Tibial artery (tissue), 4 donors: ENCODE measurements at regions not wholly inside any gene's neighbourhood (a gene's known extent, or its start where the extent isn't known, plus 50 kb on each side); places are given as distances from the start of the nearest gene placed in this dataset.

Source experiments
- DNase-seq, 2 donors: peaks; one replicate each; pipeline ENCODE4 v3.0.0-alpha.2; 2019
- H3K27ac ChIP-seq, 2 donors: fragments of 200-600 bp; sonication (generic) in 1 of 2; 1 replicate in 1 of 2; 2 replicates in 1 of 2; pipeline ENCODE4 v1.5.1; 2018 to 2019; ENCODE audit warnings: mild to moderate bottlenecking in 1 of 2
- H3K27me3 ChIP-seq, 2 donors: fragments of 200-600 bp; sonication (generic) in 1 of 2; one replicate each; pipeline versions ENCODE4 v1.5.1 to v1.6.0; 2016 to 2019
- H3K36me3 ChIP-seq, 3 donors: fragments of 200-600 bp; sonication (generic) in 2 of 3; one replicate each; pipeline ENCODE4 v1.5.1; 2016 to 2019; ENCODE audit warnings: mild to moderate bottlenecking in 2 of 3
- H3K4me1 ChIP-seq, 4 donors: fragments of 200-600 bp; sonication (generic) in 2 of 4; 1 replicate in 3 of 4; 2 replicates in 1 of 4; pipeline ENCODE4 v1.5.1; 2016 to 2019
- H3K4me3 ChIP-seq, 2 donors: fragments of 200-600 bp; sonication (generic) in 1 of 2; 1 replicate in 1 of 2; 2 replicates in 1 of 2; pipeline ENCODE4 v1.5.1; 2018 to 2019; ENCODE audit warnings: mild to moderate bottlenecking in 2 of 2
- H3K9me3 ChIP-seq, 3 donors: fragments of 200-600 bp; sonication (generic) in 1 of 3; one replicate each; pipeline ENCODE4 v1.5.1; 2016 to 2019
- CTCF ChIP-seq, 2 experiments: fragments of 200-600 bp in 1 of 2; fragments of 450-650 bp in 1 of 2; IDR thresholded peaks; one replicate each; pipeline ENCODE4 v1.5.1; 2017 to 2019; ENCODE audit warnings: antibody characterized with exemption in 2 of 2, mild to moderate bottlenecking in 1 of 2, moderate library complexity in 1 of 2
- intact Hi-C: fragments of 100-400 bp; cut with DNase I; formaldehyde crosslinking; loops from one replicate; pipeline ENCODE4 v1.15.0; 2023; ENCODE audit warnings: low total_unique reads

DNA sequence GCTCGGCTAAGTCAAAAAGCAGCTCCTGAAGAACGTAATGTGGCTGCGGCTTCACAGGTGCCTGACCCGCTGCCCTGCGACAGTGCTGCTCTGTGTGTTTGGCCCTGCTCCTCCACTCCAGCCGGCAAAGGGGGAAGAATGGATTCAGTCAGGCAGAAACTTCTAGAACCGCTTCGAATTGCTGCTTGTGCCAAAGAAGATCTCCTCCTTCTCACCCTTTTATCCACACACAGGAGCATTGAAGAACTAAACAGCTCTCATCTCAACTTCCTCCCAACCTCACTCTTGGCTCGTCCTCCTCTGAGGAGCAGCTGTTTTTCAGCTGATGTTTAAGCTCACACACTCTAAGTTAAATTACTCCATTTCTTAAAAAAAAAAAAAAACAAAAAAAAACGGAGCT is 651.4 kb downstream of the INHBA start:
- intact Hi-C loops: no loop called here
- H3K9me3 ChIP-seq: no peaks in the 10 kb centered on the region
- DNase-seq: no peak
- no peaks in the 10 kb centered on the region for H3K4me1 ChIP-seq
- H3K27ac ChIP-seq: no peak overlapping the region
- no peaks in the 10 kb centered on the region for H3K36me3 ChIP-seq
- no peak for TF ChIP-seq CTCF (IDR thresholded peaks at IDR 0.05)
- no peak overlapping the region for H3K4me3 ChIP-seq
- no peaks in the 10 kb centered on the region for H3K27me3 ChIP-seq

GRCh38 chr7:41051062-41051461 is 651.8 kb downstream of the INHBA start:
- no peak overlapping the region for H3K27ac ChIP-seq
- TF ChIP-seq CTCF (IDR thresholded peaks at IDR 0.05): no peak
- H3K4me1 ChIP-seq: no peaks in the 10 kb centered on the region

DNA sequence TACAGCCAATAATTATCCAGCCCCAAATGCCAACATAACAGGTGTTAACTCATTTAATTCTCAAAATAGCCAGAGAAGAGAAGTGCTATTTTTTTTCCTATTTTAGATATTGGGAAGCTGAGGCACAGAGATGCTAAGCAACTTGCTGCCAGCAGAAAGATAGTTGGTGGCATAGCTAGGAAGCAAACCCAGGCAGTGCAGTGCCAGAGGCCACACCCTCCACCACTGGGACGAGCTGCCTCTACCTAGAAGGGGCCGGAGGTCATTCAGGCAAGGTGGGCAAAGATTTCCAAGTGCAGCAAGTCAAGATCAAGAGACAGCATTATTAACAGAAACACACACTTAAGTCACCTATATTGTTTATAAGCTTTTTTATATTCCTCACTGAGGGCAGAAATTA is 654.1 kb downstream of the INHBA start:
- no peaks in the 10 kb centered on the region for H3K36me3 ChIP-seq
- intact Hi-C loops: no loop called here
- H3K4me1 ChIP-seq: no peaks in the 10 kb centered on the region
- no peak for TF ChIP-seq CTCF (IDR thresholded peaks at IDR 0.05)
- H3K27me3 ChIP-seq: no peaks in the 10 kb centered on the region
- no peak for DNase-seq
- H3K27ac ChIP-seq: no peak overlapping the region
- no peak overlapping the region for H3K4me3 ChIP-seq
- no peaks in the 10 kb centered on the region for H3K9me3 ChIP-seq

More at GRCh38 chr7:41051062-41051461, 651.8 kb downstream of the INHBA start:
- no peaks in the 10 kb centered on the region for H3K27me3 ChIP-seq
- no peak for DNase-seq
- H3K36me3 ChIP-seq: no peaks in the 10 kb centered on the region
- H3K4me3 ChIP-seq: no peak overlapping the region
- no peaks in the 10 kb centered on the region for H3K9me3 ChIP-seq
- intact Hi-C loops: no loop called here

DNA sequence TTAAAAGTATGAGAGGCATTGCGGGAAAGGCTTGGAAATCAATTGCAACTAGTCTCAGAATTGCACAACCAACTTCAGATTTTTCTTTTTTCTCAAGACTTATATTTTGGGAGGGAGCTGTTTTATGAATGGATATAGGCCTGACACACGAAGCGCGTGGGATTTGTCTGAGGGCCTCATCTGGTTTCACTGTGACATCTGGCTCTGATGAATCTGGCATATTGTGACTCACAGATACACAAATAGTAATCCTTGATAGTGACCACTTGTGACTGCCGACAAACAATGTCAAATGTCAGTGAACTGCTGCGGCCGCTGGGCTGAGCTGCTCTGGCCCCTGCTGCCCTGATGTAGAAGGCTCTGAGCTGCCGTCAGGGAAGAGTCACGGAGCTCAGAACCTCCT is 655.1 kb downstream of the INHBA start:
- no peak for DNase-seq
- no peak overlapping the region for H3K27ac ChIP-seq

DNA sequence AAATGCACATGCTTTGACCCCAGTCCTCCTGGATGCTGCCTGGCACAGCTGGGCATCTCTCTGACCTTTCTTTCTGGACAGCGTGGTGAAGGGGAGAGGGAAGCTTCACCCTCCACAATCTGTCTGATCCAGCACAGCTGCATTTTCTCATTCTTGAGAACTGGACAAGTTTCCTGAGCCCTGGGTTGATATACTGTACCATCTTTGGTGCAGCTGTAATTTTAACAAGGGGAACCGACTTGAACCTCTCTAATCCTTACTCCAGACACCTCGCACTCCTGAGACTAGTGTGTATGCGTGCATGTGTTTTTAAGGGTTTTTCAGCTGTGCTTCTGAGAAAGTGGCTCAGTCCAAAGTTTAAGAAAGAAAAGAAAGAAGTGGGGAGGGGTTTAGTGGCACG is 655.7 kb downstream of the INHBA start:
- TF ChIP-seq CTCF (IDR thresholded peaks at IDR 0.05): no peak
- Histone ChIP-seq H3K4me1 (no peaks in the 10 kb centered on the region), H3K27me3 (no peaks in the 10 kb centered on the region), H3K36me3 (no peaks in the 10 kb centered on the region), H3K27ac (no peak overlapping the region), H3K4me3 (no peak overlapping the region), H3K9me3 (peaks cover 0 to 5% (median 5%) of the 10 kb centered on the region in 3 donors)
- DNase-seq: no peak
- intact Hi-C loops: no loop called here

More for the DNA sequence above, 655.1 kb downstream of the INHBA start:
- Histone ChIP-seq H3K9me3 (peaks cover 0 to 5% (median 5%) of the 10 kb centered on the region in 3 donors), H3K4me3 (no peak overlapping the region), H3K4me1 (no peaks in the 10 kb centered on the region), H3K36me3 (no peaks in the 10 kb centered on the region), H3K27me3 (no peaks in the 10 kb centered on the region)
- TF ChIP-seq CTCF (IDR thresholded peaks at IDR 0.05): no peak
- intact Hi-C loops: no loop called here

- no peak for TF ChIP-seq CTCF (IDR thresholded peaks at IDR 0.05)
- Histone ChIP-seq H3K4me3 (no peak overlapping the region), H3K27me3 (no peaks in the 10 kb centered on the region), H3K27ac (no peak overlapping the region), H3K36me3 (no peaks in the 10 kb centered on the region), H3K4me1 (no peaks in the 10 kb centered on the region), H3K9me3 (peaks cover 0 to 5% (median 5%) of the 10 kb centered on the region in 3 donors)
- intact Hi-C loops: no loop called here
- no peak for DNase-seq
These were observed 656.1 kb downstream of the INHBA start for GRCh38 chr7:41046776-41047175.
